ENCODE measurements at regions not wholly inside any gene's neighbourhood (a gene's known extent, or its start where the extent isn't known, plus 50 kb on each side); places are given as distances from the start of the nearest gene placed in this dataset.

- Mint-ChIP-seq H3K9me3 (ENCODE audit: unreplicated experiment) (no peaks in the 10 kb centered on the region), H3K4me1 (ENCODE audit: low read depth, unreplicated experiment) (no peaks in the 10 kb centered on the region), H3K36me3 (ENCODE audit: unreplicated experiment) (no peaks in the 10 kb centered on the region), H3K27ac (ENCODE audit: unreplicated experiment) (no peak overlapping the region), H3K4me3 (ENCODE audit: unreplicated experiment) (no peak overlapping the region), H3K27me3 (ENCODE audit: unreplicated experiment) (no peaks in the 10 kb centered on the region)
- no peak for TF ChIP-seq CTCF (IDR thresholded peaks at IDR 0.05; ENCODE audit: partially characterized antibody, unreplicated experiment)
- DNase-seq: no peak
These were observed 342.0 kb upstream of the ACTBL2 start for GRCh38 chr5:57824623-57825022.

- no peaks in the 10 kb centered on the region for H3K27me3 Mint-ChIP-seq (ENCODE audit: unreplicated experiment)
- TF ChIP-seq CTCF (IDR thresholded peaks at IDR 0.05; ENCODE audit: partially characterized antibody, unreplicated experiment): no peak
- no peaks in the 10 kb centered on the region for H3K4me1 Mint-ChIP-seq (ENCODE audit: low read depth, unreplicated experiment)
- H3K27ac Mint-ChIP-seq (ENCODE audit: unreplicated experiment): no peak overlapping the region
- no peaks in the 10 kb centered on the region for H3K9me3 Mint-ChIP-seq (ENCODE audit: unreplicated experiment)
- H3K4me3 Mint-ChIP-seq (ENCODE audit: unreplicated experiment): no peak overlapping the region
- no peak for DNase-seq
- no peaks in the 10 kb centered on the region for H3K36me3 Mint-ChIP-seq (ENCODE audit: unreplicated experiment)
These were observed 341.4 kb upstream of the ACTBL2 start for GRCh38 chr5:57824047-57824446.

GRCh38 chr5:57822651-57823050, 340.0 kb upstream of the ACTBL2 start:
- no peak for DNase-seq
- no peak for TF ChIP-seq CTCF (IDR thresholded peaks at IDR 0.05; ENCODE audit: partially characterized antibody, unreplicated experiment)
- Mint-ChIP-seq H3K27me3 (ENCODE audit: unreplicated experiment) (no peaks in the 10 kb centered on the region), H3K4me3 (ENCODE audit: unreplicated experiment) (no peak overlapping the region), H3K9me3 (ENCODE audit: unreplicated experiment) (no peaks in the 10 kb centered on the region), H3K4me1 (ENCODE audit: low read depth, unreplicated experiment) (no peaks in the 10 kb centered on the region), H3K27ac (ENCODE audit: unreplicated experiment) (no peak overlapping the region), H3K36me3 (ENCODE audit: unreplicated experiment) (no peaks in the 10 kb centered on the region)

DNA sequence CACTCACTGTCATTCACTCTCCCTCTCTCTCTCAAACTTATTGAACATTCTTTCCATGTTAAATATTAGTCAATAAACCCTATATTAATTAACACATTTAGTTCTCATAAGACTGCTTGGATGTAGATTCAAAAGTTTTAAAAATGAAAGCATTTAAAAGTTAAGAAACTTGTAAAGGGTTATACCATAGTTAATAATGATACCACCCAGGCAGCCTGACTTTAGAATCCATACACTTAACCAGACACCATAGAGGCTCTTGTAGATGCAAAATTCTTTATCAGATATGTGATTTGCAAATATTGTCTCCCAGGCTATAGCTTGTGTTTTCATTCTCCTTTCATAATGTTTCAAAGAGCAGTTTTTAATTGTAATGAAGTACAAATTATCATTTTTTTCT, 335.8 kb upstream of the ACTBL2 start:
- Mint-ChIP-seq H3K36me3 (ENCODE audit: unreplicated experiment) (no peaks in the 10 kb centered on the region), H3K4me1 (ENCODE audit: low read depth, unreplicated experiment) (no peaks in the 10 kb centered on the region), H3K27me3 (ENCODE audit: unreplicated experiment) (no peaks in the 10 kb centered on the region), H3K27ac (ENCODE audit: unreplicated experiment) (no peak overlapping the region), H3K9me3 (ENCODE audit: unreplicated experiment) (no peaks in the 10 kb centered on the region), H3K4me3 (ENCODE audit: unreplicated experiment) (no peak overlapping the region)
- no peak for TF ChIP-seq CTCF (IDR thresholded peaks at IDR 0.05; ENCODE audit: partially characterized antibody, unreplicated experiment)
- no peak for DNase-seq

DNA sequence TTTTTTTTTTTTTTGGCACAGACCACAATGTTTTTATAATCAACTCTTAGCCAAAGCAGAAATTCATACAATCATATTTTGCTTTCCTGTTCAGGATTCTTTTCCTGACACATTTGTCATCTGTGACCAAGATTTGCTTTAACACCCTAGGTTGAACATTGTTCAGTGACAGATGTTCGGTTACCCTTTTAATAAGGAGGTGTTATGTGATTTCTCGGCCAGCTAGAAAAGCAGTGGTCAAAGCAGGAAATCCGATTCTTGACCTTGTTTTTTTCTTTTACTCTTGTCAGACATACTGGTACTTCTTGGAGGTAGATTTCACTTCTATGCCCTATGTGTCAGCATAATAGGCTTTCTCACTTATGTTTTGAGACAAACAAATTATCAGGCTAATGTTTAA, 335.3 kb upstream of the ACTBL2 start:
- Mint-ChIP-seq H3K4me3 (ENCODE audit: unreplicated experiment) (no peak overlapping the region), H3K36me3 (ENCODE audit: unreplicated experiment) (no peaks in the 10 kb centered on the region), H3K4me1 (ENCODE audit: low read depth, unreplicated experiment) (no peaks in the 10 kb centered on the region), H3K27ac (ENCODE audit: unreplicated experiment) (no peak overlapping the region), H3K27me3 (ENCODE audit: unreplicated experiment) (no peaks in the 10 kb centered on the region), H3K9me3 (ENCODE audit: unreplicated experiment) (no peaks in the 10 kb centered on the region)
- no peak for DNase-seq
- no peak for TF ChIP-seq CTCF (IDR thresholded peaks at IDR 0.05; ENCODE audit: partially characterized antibody, unreplicated experiment)
